ENCODE measurements at regions not wholly inside any gene's neighbourhood (a gene's known extent, or its start where the extent isn't known, plus 50 kb on each side); places are given as distances from the start of the nearest gene placed in this dataset.

- H3K4me3 ChIP-seq: no peak overlapping the region
- peaks cover 0 to 6% of the 10 kb centered on the region in 2 donors for H3K27me3 ChIP-seq
- no peaks in the 10 kb centered on the region for H3K9me3 ChIP-seq
- DNase-seq (ENCODE audit: low spot score in 2 of 2): peak in 1 of 2 donors; percentile 27
- no peaks in the 10 kb centered on the region for H3K36me3 ChIP-seq
- no peak overlapping the region for H3K27ac ChIP-seq
- no peaks in the 10 kb centered on the region for H3K4me1 ChIP-seq
- intact Hi-C loops (cut with DNase I; ENCODE audit: low total_unique reads): no loop called here
- TF ChIP-seq POLR2A (IDR thresholded peaks at IDR 0.05) (no peak), CTCF (IDR thresholded peaks at IDR 0.05) (peak; percentile 42 to 73 (median 58)), POLR2AphosphoS5 (IDR thresholded peaks at IDR 0.05) (no peak)
Observed at GRCh38 chr3:43155464-43156121, 49.7 kb upstream of the POMGNT2 start.

All from breast epithelium (tissue), 4 donors.